ENCODE measurements at regions not wholly inside any gene's neighbourhood (a gene's known extent, or its start where the extent isn't known, plus 50 kb on each side); places are given as distances from the start of the nearest gene placed in this dataset.

GRCh38 chr1:232280910-232281309 is 349.0 kb downstream of the SIPA1L2 start:
- TF ChIP-seq, protein P1, sequence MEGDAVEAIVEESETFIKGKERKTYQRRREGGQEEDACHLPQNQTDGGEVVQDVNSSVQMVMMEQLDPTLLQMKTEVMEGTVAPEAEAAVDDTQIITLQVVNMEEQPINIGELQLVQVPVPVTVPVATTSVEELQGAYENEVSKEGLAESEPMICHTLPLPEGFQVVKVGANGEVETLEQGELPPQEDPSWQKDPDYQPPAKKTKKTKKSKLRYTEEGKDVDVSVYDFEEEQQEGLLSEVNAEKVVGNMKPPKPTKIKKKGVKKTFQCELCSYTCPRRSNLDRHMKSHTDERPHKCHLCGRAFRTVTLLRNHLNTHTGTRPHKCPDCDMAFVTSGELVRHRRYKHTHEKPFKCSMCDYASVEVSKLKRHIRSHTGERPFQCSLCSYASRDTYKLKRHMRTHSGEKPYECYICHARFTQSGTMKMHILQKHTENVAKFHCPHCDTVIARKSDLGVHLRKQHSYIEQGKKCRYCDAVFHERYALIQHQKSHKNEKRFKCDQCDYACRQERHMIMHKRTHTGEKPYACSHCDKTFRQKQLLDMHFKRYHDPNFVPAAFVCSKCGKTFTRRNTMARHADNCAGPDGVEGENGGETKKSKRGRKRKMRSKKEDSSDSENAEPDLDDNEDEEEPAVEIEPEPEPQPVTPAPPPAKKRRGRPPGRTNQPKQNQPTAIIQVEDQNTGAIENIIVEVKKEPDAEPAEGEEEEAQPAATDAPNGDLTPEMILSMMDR (IDR thresholded peaks at IDR 0.05), result no peak
- TF ChIP-seq EP300 (IDR thresholded peaks at IDR 0.05) (no peak), POLR2A (IDR thresholded peaks at IDR 0.05) (no peak)
